ENCODE measurements at regions not wholly inside any gene's neighbourhood (a gene's known extent, or its start where the extent isn't known, plus 50 kb on each side); places are given as distances from the start of the nearest gene placed in this dataset.

- TF ChIP-seq CTCF (IDR thresholded peaks at IDR 0.05), result no peak
- TF ChIP-seq TEAD4 (CRISPR knock-in tag; IDR thresholded peaks at IDR 0.05), result no peak
- TF ChIP-seq ZBTB43 (CRISPR knock-in tag; IDR thresholded peaks at IDR 0.05), result no peak
- no peak for TF ChIP-seq FOXJ3 (CRISPR knock-in tag; IDR thresholded peaks at IDR 0.05; ENCODE audit: borderline replicate concordance)
- no peak for TF ChIP-seq USF2 (CRISPR knock-in tag; IDR thresholded peaks at IDR 0.05)
- no peak for TF ChIP-seq TCF7 (CRISPR knock-in tag; IDR thresholded peaks at IDR 0.05; ENCODE audit: low read depth)
- no peak for TF ChIP-seq IRF2 (CRISPR knock-in tag; IDR thresholded peaks at IDR 0.05; ENCODE audit: borderline replicate concordance, low read depth)
- TF ChIP-seq ZNF263 (CRISPR knock-in tag; IDR thresholded peaks at IDR 0.05; ENCODE audit: low read depth), result no peak
- TF ChIP-seq ZNF512 (CRISPR knock-in tag; IDR thresholded peaks at IDR 0.05; ENCODE audit: borderline replicate concordance), result no peak
Observed at GRCh38 chr15:67997996-67998395, 56.1 kb upstream of the PIAS1 start.

All from WTC11 (cell line).